ENCODE measurements at regions not wholly inside any gene's neighbourhood (a gene's known extent, or its start where the extent isn't known, plus 50 kb on each side); places are given as distances from the start of the nearest gene placed in this dataset.

DNA sequence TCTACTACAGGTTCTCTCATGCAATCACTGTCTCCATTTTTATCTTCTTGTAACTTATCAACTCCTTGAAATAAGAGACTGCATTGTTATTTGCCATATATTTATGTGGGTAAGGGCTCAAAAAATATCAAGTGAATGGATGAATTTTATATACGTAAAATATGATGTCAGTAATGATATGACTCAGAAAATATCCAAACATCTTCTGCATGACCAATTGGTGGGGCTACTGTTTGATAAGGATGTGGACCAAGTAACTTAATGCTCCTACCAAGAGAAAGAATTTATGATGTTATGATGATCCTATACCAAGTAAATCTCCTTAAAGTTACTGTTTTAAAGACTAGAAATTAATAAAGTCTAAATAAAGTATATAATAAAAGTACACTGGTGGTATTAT is 103.7 kb downstream of the OGFRL1 start:
- DNase-seq (ENCODE audit: low read depth, low spot score), result no peak
- no peaks in the 10 kb centered on the region for H3K9me3 ChIP-seq (replicated peaks; ENCODE audit: control insufficient read depth, insufficient read depth, low read length)
- dilution Hi-C loops (cut with MboI; ENCODE audit: extremely low pct_ligation_motif_present, low sequenced_read_pairs), result loop anchor here (25.0 kb wide), 1 partner anchor 120 kb away; no protein-coding TSS in a partner anchor
- peaks cover 50% of the 10 kb centered on the region for H3K79me2 ChIP-seq (ENCODE audit: control insufficient read depth, insufficient read depth, low read length)
- CTCF ChIA-PET, result interaction anchor here (1.6 to 2.4 kb wide), 2 partner anchors 13 to 118 kb away, joined by 4 to 8 read pairs; no protein-coding TSS in a partner anchor
- H3K4me1 ChIP-seq (ENCODE audit: control insufficient read depth, extremely low read depth, insufficient read depth, low read length), result peaks cover 72% of the 10 kb centered on the region
- no peak overlapping the region for H3K4me3 ChIP-seq (replicated peaks in 1 of 3; ENCODE audit: insufficient read depth in 1 of 3, low read depth in 1 of 3, low read length in 3 of 3)
- no TSS peak for BruUV-seq (replicated peaks)
- H3K9ac ChIP-seq (replicated peaks; ENCODE audit: extremely low read depth, insufficient read depth, low read length), result no peak overlapping the region
- H2AFZ ChIP-seq (ENCODE audit: low read depth, low read length), result no peak overlapping the region
- no peak for TF ChIP-seq FOS (IDR thresholded peaks at IDR 0.05; ENCODE audit: borderline replicate concordance, insufficient read depth, low read length)
- no peak for TF ChIP-seq POLR2A (IDR thresholded peaks at IDR 0.05; ENCODE audit: low read depth, low read length)
- no peak for TF ChIP-seq GATA2 (IDR thresholded peaks at IDR 0.05; ENCODE audit: insufficient read depth, insufficient read length, low read depth, low read length)
- no peak for TF ChIP-seq CTCF (IDR thresholded peaks at IDR 0.05; ENCODE audit: extremely low read depth in 1 of 2, insufficient read depth in 1 of 2, low read depth in 1 of 2, low read length in 2 of 2)
- TF ChIP-seq POLR2AphosphoS5 (IDR thresholded peaks at IDR 0.05; ENCODE audit: insufficient read depth, low read depth, low read length), result no peak
- no peak for TF ChIP-seq EZH2 (IDR thresholded peaks at IDR 0.05; ENCODE audit: borderline replicate concordance, low read depth, low read length, severe bottlenecking)
- TF ChIP-seq MYC (IDR thresholded peaks at IDR 0.05; ENCODE audit: low read depth, low read length), result no peak
- no peak for TF ChIP-seq JUN (IDR thresholded peaks at IDR 0.05; ENCODE audit: borderline replicate concordance, insufficient read depth, insufficient read length, low read depth)
- TF ChIP-seq, protein P1, sequence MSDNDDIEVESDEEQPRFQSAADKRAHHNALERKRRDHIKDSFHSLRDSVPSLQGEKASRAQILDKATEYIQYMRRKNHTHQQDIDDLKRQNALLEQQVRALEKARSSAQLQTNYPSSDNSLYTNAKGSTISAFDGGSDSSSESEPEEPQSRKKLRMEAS (IDR thresholded peaks at IDR 0.05; ENCODE audit: insufficient read depth, insufficient read length), result no peak
- peak overlapping the region; percentile 78 for H3K4me2 ChIP-seq (ENCODE audit: insufficient read depth, low read length)
- no peaks in the 10 kb centered on the region for H4K20me1 ChIP-seq (replicated peaks; ENCODE audit: control insufficient read depth, extremely low read depth, insufficient read depth, low read length)
- FAIRE-seq, result no peak
- intact Hi-C loops (cut with micrococcal nuclease), result loop anchor here (2.0 kb wide), 1 partner anchor 87 kb away; no protein-coding TSS in a partner anchor
- no peaks in the 10 kb centered on the region for H3K9me1 ChIP-seq (replicated peaks; ENCODE audit: control insufficient read depth, extremely low read depth, insufficient read depth, low read length)
- H3K27ac ChIP-seq (ENCODE audit: insufficient read depth, low read depth, low read length), result peak overlapping the region; percentile 91
- no peaks in the 10 kb centered on the region for H3K27me3 ChIP-seq (ENCODE audit: control insufficient read depth in 2 of 2, insufficient read depth in 2 of 2, low read length in 2 of 2)
- POLR2A ChIA-PET, result no interaction called here
- no peaks in the 10 kb centered on the region for H3K36me3 ChIP-seq (ENCODE audit: control insufficient read depth in 2 of 2, extremely low read depth in 1 of 2, insufficient read depth in 2 of 2, low read length in 2 of 2)
